H9 (cell line): ENCODE measurements at regions not wholly inside any gene's neighbourhood (a gene's known extent, or its start where the extent isn't known, plus 50 kb on each side); places are given as distances from the start of the nearest gene placed in this dataset.
A peak's percentile ranks its signal among the peaks of the same experiment; 100 is the strongest.
"Not testable (repeated sequence)": the region's sequence is repeated elsewhere in the genome, so short reads cannot be mapped to it uniquely, and the experiment has no call there.

Source experiments
- DNase-seq: peaks from one replicate; pipeline ENCODE4 v3.0.0-alpha.2; 2017
- H2AFZ ChIP-seq: one replicate; pipeline ENCODE4 v1.6.1; 2013; ENCODE audit warnings: mild to moderate bottlenecking, low read length, control low read depth, moderate library complexity
- H2AK5ac ChIP-seq: 2 replicates; pipeline ENCODE4 v1.6.1; 2013; ENCODE audit warnings: low read length, control low read depth, mixed read lengths; ENCODE audit not compliant: insufficient read length
- H2BK120ac ChIP-seq: one replicate; pipeline ENCODE4 v1.6.1; 2013; ENCODE audit warnings: low read depth, mild to moderate bottlenecking, low read length, control low read depth, inconsistent platforms; ENCODE audit not compliant: poor library complexity, severe bottlenecking
- H2BK12ac ChIP-seq: 2 replicates; pipeline ENCODE4 v1.6.1; 2013; ENCODE audit warnings: low read length, control low read depth, mixed read lengths, low read depth; ENCODE audit not compliant: insufficient read length
- H2BK15ac ChIP-seq: 2 replicates; pipeline ENCODE4 v1.6.1; 2013; ENCODE audit warnings: low read depth, low read length, control low read depth
- H2BK20ac ChIP-seq: one replicate; pipeline ENCODE4 v1.6.1; 2013; ENCODE audit warnings: low read depth, mild to moderate bottlenecking, low read length, control low read depth, inconsistent platforms; ENCODE audit not compliant: poor library complexity, severe bottlenecking
- H2BK5ac ChIP-seq: 2 replicates; pipeline ENCODE4 v1.6.1; 2013; ENCODE audit warnings: low read length, control low read depth, mixed read lengths; ENCODE audit not compliant: insufficient read length
- H3K14ac ChIP-seq: 2 replicates; pipeline ENCODE4 v1.6.1; 2013; ENCODE audit warnings: low read length, control low read depth; ENCODE audit not compliant: insufficient read depth
- H3K18ac ChIP-seq: 2 replicates; pipeline ENCODE4 v1.6.1; 2013; ENCODE audit warnings: low read depth, mild to moderate bottlenecking, mixed read lengths, low read length, control low read depth; ENCODE audit not compliant: insufficient read length
- H3K23ac ChIP-seq: 2 replicates; pipeline ENCODE4 v1.6.1; 2013; ENCODE audit warnings: low read length, control low read depth, mixed read lengths, low read depth; ENCODE audit not compliant: insufficient read length
- H3K23me2 ChIP-seq: 2 replicates; pipeline ENCODE4 v1.6.1; 2013; ENCODE audit warnings: low read depth, mild to moderate bottlenecking, mixed read lengths, low read length, control low read depth; ENCODE audit not compliant: insufficient read length, poor library complexity, severe bottlenecking
- H3K27ac ChIP-seq: 2 replicates; pipeline ENCODE4 v1.5.1; 2013; ENCODE audit warnings: low read length, control low read depth, mixed read lengths, low read depth; ENCODE audit not compliant: insufficient read length
- H3K27me3 ChIP-seq: 2 replicates; pipeline ENCODE4 v1.6.1; 2013; ENCODE audit warnings: low read length, control low read depth, inconsistent platforms; ENCODE audit not compliant: insufficient read depth
- H3K4ac ChIP-seq: 2 replicates; pipeline ENCODE4 v1.6.1; 2013; ENCODE audit warnings: low read depth, mild to moderate bottlenecking, control low read depth, inconsistent platforms, low read length, moderate library complexity
- H3K4me1 ChIP-seq: 2 replicates; pipeline ENCODE4 v1.6.1; 2013; ENCODE audit warnings: low read length, control low read depth, inconsistent platforms; ENCODE audit not compliant: insufficient read depth
- H3K4me2 ChIP-seq: 2 replicates; pipeline ENCODE4 v1.6.1; 2013; ENCODE audit warnings: low read length, control low read depth, mixed read lengths; ENCODE audit not compliant: insufficient read length, insufficient read depth
- H3K56ac ChIP-seq: 2 replicates; pipeline ENCODE4 v1.6.1; 2013; ENCODE audit warnings: low read depth, mild to moderate bottlenecking, mixed read lengths, low read length, control low read depth; ENCODE audit not compliant: insufficient read length
- H3K79me1 ChIP-seq: 2 replicates; pipeline ENCODE4 v1.6.1; 2013; ENCODE audit warnings: low read depth, mild to moderate bottlenecking, moderate library complexity, low read length, control low read depth, inconsistent platforms; ENCODE audit not compliant: insufficient read depth, poor library complexity, severe bottlenecking
- H3K79me2 ChIP-seq: 2 replicates; pipeline ENCODE4 v1.6.1; 2013; ENCODE audit warnings: low read length, control low read depth, inconsistent platforms; ENCODE audit not compliant: insufficient read depth
- H3K9ac ChIP-seq: 2 replicates; pipeline ENCODE4 v1.6.1; 2013; ENCODE audit warnings: low read length, control low read depth, mixed read lengths; ENCODE audit not compliant: insufficient read length; ENCODE audit errors: extremely low read depth
- H3K9me3 ChIP-seq: one replicate; pipeline ENCODE4 v1.6.1; 2013; ENCODE audit warnings: low read depth, low read length, inconsistent platforms; ENCODE audit not compliant: control insufficient read depth
- H3T11ph ChIP-seq: one replicate; pipeline ENCODE4 v1.6.1; 2013; ENCODE audit warnings: mild to moderate bottlenecking, low read length, control low read depth, inconsistent platforms
- H4K20me1 ChIP-seq: one replicate; pipeline ENCODE4 v1.6.1; 2013; ENCODE audit not compliant: control insufficient read depth, insufficient read length, insufficient read depth
- H4K5ac ChIP-seq: 2 replicates; pipeline ENCODE4 v1.6.1; 2013; ENCODE audit warnings: low read depth, mild to moderate bottlenecking, mixed read lengths, low read length, control low read depth; ENCODE audit not compliant: insufficient read length
- H4K8ac ChIP-seq: replicated peaks from 2 replicates; pipeline ENCODE4 v1.6.1; 2013; ENCODE audit warnings: low read length, control low read depth, mixed read lengths, low read depth; ENCODE audit not compliant: insufficient read length
- H4K91ac ChIP-seq: 2 replicates; pipeline ENCODE4 v1.6.1; 2013; ENCODE audit warnings: low read depth, mild to moderate bottlenecking, moderate library complexity, mixed read lengths, low read length, control low read depth; ENCODE audit not compliant: insufficient read length
- H3K27ac Mint-ChIP-seq, 3 experiments: 2 replicates in 2 of 3; 3 replicates in 1 of 3; pipeline ENCODE4 v1.8.0; 2020 to 2021; ENCODE audit warnings: mixed read lengths in 3 of 3, mild to moderate bottlenecking in 1 of 3, moderate library complexity in 1 of 3
- H3K27me3 Mint-ChIP-seq: 2 replicates; pipeline ENCODE4 v1.8.0; 2021; ENCODE audit warnings: low read depth, mild to moderate bottlenecking, moderate library complexity, mixed read lengths
- H3K36me3 Mint-ChIP-seq, 3 experiments: 2 replicates in 2 of 3; 3 replicates in 1 of 3; pipeline ENCODE4 v1.8.0; 2020 to 2021; ENCODE audit warnings: low read depth in 3 of 3, mixed read lengths in 3 of 3; ENCODE audit not compliant: insufficient read depth in 1 of 3
- H3K4me1 Mint-ChIP-seq, 2 experiments: 2 replicates each; pipeline ENCODE4 v1.8.0; 2020; ENCODE audit warnings: mixed read lengths in 2 of 2
- H3K4me3 Mint-ChIP-seq, 2 experiments: 2 replicates in 1 of 2; 3 replicates in 1 of 2; pipeline ENCODE4 v1.8.0; 2020 to 2021; ENCODE audit warnings: mild to moderate bottlenecking in 2 of 2, mixed read lengths in 2 of 2, moderate library complexity in 1 of 2
- H3K9me3 Mint-ChIP-seq, 2 experiments: 2 replicates in 1 of 2; 3 replicates in 1 of 2; pipeline ENCODE4 v1.8.0; 2020; ENCODE audit warnings: mild to moderate bottlenecking in 2 of 2, mixed read lengths in 2 of 2, moderate library complexity in 1 of 2
- WGBS: extraction: QIAGEN DNeasy Blood & Tissue Kit; methylation state at CpG from one replicate; pipeline ENCODE4 v1.1.7; 2013; ENCODE audit warnings: missing lambda C conversion rate, low lambda C conversion rate, mixed read lengths; ENCODE audit not compliant: insufficient read length; ENCODE audit errors: extremely low coverage; 5-methylcytosine and 5-hydroxymethylcytosine counted together

DNA sequence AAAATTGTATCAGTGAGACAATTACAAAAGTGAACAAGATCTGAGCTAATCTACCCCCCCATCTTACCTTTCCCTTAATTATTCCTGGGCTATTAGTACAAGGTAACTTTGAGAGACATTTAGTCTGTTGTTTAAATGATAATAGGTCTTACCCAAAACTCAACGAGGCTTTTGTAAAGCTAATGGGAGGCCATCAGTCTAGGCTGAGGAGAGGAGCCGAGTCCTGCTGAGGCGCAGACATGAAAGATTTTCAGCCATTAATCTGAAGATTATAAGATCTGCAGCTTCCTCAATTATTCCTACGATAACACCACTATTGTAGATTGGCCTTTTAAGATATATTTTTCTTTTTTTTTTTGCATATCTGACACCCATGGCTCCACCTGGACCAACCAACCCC, 810.5 kb downstream of the PCDH11X start:
- H2BK12ac ChIP-seq, H3K14ac ChIP-seq, H3K23me2 ChIP-seq, H3K4me2 ChIP-seq, H2BK120ac ChIP-seq, H4K91ac ChIP-seq, H3K23ac ChIP-seq, H2AK5ac ChIP-seq, H3K4me1 ChIP-seq, H4K8ac ChIP-seq, H2AFZ ChIP-seq, H2BK20ac ChIP-seq, H3K18ac ChIP-seq, H2BK15ac ChIP-seq, H4K5ac ChIP-seq, H3K36me3 Mint-ChIP-seq, H3T11ph ChIP-seq, H2BK5ac ChIP-seq, H3K4ac ChIP-seq, H3K79me2 ChIP-seq, H3K79me1 ChIP-seq, H3K9me3 Mint-ChIP-seq, H3K9ac ChIP-seq, H3K9me3 ChIP-seq, H3K27ac ChIP-seq, H3K27me3 Mint-ChIP-seq, H3K27me3 ChIP-seq, H3K56ac ChIP-seq, H4K20me1 ChIP-seq: not testable (repeated sequence)
- H3K4me1 Mint-ChIP-seq = peaks cover 38 to 42% of the 10 kb centered on the region in 2 experiments
- H3K27ac Mint-ChIP-seq = peak overlapping the region; percentile 95 to 99 (median 97)
- DNase-seq = peak; percentile 45
- peak overlapping the region; percentile 35 to 62; a peak in 4 of 5 replicates for H3K4me3 Mint-ChIP-seq
- whole genome bisulfite sequencing = no CpG with 5 or more reads among the region's 4 CpGs

GRCh38 chrX:92590726-92591298, 811.6 kb downstream of the PCDH11X start:
- not testable (repeated sequence) for H3K14ac ChIP-seq, H3K4ac ChIP-seq, H3K36me3 Mint-ChIP-seq, H3K9ac ChIP-seq, H3K9me3 ChIP-seq, H3K79me2 ChIP-seq, H3T11ph ChIP-seq, H2BK15ac ChIP-seq, H3K18ac ChIP-seq, H3K27me3 Mint-ChIP-seq, H2BK12ac ChIP-seq, H3K9me3 Mint-ChIP-seq, H4K8ac ChIP-seq, H2BK120ac ChIP-seq, H2BK5ac ChIP-seq, H3K23me2 ChIP-seq, H4K5ac ChIP-seq, H2BK20ac ChIP-seq, H2AFZ ChIP-seq, H4K20me1 ChIP-seq, H3K4me1 ChIP-seq, H3K79me1 ChIP-seq, H2AK5ac ChIP-seq, H3K27ac ChIP-seq, H3K4me2 ChIP-seq, H3K56ac ChIP-seq, H4K91ac ChIP-seq, H3K27me3 ChIP-seq, H3K23ac ChIP-seq
- no CpG with 5 or more reads among the region's 3 CpGs for WGBS
- peak; percentile 58 for DNase-seq
- peaks cover 38 to 43% of the 10 kb centered on the region in 2 experiments for H3K4me1 Mint-ChIP-seq
- H3K4me3 Mint-ChIP-seq = peak overlapping the region; percentile 24 to 48; a peak in 4 of 5 replicates
- H3K27ac Mint-ChIP-seq = peak overlapping the region; percentile 90 to 99 (median 96)
